HCT116 (cell line): ENCODE measurements at regions not wholly inside any gene's neighbourhood (a gene's known extent, or its start where the extent isn't known, plus 50 kb on each side); places are given as distances from the start of the nearest gene placed in this dataset.
"Not testable (repeated sequence)": the region's sequence is repeated elsewhere in the genome, so short reads cannot be mapped to it uniquely, and the experiment has no call there.

Source experiments
- ATF3 ChIP-seq: IDR thresholded peaks from 2 replicates; pipeline ENCODE4 v1.6.1; 2012
- CTCF ChIP-seq, 3 experiments: fragments of 200-600 bp in 1 of 3; sonication (generic) in 1 of 3; IDR thresholded peaks in 2 of 3; conservative IDR thresholded peaks in 1 of 3; 2 replicates each; pipeline ENCODE4 v1.5.1; 2012 to 2017; ENCODE audit warnings: low read depth in 2 of 3, low read length in 2 of 3, antibody characterized with exemption in 1 of 3, borderline replicate concordance in 1 of 3, control low read depth in 1 of 3, mild to moderate bottlenecking in 1 of 3, mixed read lengths in 1 of 3, mixed run types in 1 of 3, moderate library complexity in 1 of 3; ENCODE audit not compliant: insufficient read depth in 1 of 3
- RAD21 ChIP-seq: IDR thresholded peaks from 2 replicates; pipeline ENCODE4 v1.6.1; 2012; ENCODE audit warnings: low read depth, mild to moderate bottlenecking
- SP1 ChIP-seq: IDR thresholded peaks from 2 replicates; pipeline ENCODE4 v1.6.1; 2012; ENCODE audit warnings: low read depth

- TF ChIP-seq RAD21; CTCF (IDR thresholded peaks at IDR 0.05 in 2 of 3, conservative IDR thresholded peaks at IDR 0.05 in 1 of 3; ENCODE audit: borderline replicate concordance in 1 of 3, insufficient read depth in 1 of 3, low read depth in 2 of 3, low read length in 2 of 3); ATF3; SP1: not testable (repeated sequence)
Observed at GRCh38 chr3:127076166-127076992, 93.5 kb downstream of the PLXNA1 start.
